ENCODE measurements at regions not wholly inside any gene's neighbourhood (a gene's known extent, or its start where the extent isn't known, plus 50 kb on each side); places are given as distances from the start of the nearest gene placed in this dataset.
"Not testable (repeated sequence)": the region's sequence is repeated elsewhere in the genome, so short reads cannot be mapped to it uniquely, and the experiment has no call there.

DNA sequence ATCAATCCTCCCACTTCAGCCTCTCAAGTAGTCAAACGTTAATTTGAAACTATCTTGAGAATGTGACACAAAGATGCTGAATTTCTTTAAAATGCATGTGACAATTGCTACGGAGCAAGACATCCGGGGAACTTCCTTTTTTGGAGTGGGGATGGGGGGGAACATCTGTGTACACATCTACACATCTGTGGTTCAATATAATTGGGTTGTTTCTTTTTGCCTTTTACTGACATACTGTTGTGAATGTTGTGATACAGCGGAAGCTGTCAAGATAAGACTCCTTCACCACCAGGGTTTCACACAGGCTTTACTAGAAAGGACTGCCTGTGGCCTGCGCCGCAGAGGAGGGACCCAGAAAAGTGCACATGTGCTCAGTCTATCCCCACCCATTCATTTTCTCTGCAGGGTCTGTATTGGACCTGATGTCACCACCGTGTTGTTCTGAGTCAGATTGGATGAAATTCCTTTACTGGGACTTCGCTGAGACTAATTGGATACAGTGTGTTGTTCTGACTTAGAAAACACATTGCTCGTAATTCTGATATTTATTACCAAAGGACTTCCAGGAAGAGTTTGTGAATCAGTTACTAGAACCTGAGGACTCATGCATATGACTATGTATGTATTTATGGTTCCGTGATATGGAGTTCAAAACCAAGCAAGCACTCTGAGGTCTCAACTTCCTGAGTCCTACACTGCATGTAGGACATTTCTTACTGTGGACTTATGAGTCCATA, 98.7 kb upstream of the SGK1 start:
- DNase-seq = no peak

DNA sequence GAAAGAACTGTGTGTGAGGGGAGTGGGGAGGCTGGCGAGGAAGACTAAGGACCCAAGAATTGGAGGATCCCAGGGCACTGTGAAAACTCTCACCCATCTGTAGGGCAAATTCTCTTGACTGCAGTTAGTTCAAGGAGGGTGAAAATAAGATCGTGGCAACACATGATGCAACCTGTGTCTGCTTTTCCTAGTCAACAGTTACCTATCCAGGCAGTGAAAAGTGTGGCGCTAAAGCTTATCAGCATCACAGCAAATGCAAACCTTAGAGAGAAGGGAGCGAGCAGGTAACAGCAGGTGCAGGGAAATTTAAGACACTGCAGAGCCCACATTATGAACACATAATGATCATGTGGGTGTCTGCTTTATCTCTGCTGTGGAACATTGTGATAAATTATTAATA, 97.7 kb upstream of the SGK1 start:
- no peak for DNase-seq

DNA sequence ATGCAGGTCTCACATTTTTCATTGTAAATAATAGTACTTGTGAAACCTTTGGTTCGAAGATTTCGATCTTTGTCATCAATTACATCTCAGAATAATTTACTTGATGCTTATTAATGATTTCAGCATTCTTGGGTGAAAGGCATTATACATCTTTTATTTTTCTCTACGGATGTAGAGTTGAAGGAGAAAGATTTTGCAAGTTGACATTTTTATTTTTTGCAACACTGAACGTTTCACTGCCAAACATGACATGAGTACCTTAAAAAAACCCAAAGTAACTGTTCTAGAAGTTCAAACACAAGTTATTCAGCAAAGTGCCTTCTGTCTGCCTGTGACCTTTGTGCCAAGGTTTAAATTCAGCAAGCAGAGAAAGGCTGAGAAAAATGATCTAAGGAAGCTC, 97.3 kb upstream of the SGK1 start:
- no peak for DNase-seq

DNA sequence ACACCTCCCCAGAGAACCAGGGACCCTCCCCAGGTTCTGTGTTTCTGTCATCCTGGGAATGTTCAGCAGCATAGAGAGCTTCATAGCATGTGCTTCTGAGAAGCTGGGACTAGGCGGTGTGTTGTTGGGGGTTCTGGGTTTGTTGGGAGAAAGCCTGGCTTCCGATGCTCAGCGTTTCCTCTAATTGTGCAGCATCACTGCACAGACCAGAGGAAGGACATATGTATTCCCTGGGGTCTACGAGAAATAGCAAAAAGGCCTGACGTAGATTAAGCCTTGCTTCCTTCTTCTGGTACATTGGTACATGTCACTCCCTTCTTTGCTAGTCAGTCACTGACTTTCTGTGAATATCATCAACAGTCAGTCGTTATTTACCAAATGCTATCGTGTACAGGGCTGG, 96.9 kb upstream of the SGK1 start:
- no peak for DNase-seq

DNA sequence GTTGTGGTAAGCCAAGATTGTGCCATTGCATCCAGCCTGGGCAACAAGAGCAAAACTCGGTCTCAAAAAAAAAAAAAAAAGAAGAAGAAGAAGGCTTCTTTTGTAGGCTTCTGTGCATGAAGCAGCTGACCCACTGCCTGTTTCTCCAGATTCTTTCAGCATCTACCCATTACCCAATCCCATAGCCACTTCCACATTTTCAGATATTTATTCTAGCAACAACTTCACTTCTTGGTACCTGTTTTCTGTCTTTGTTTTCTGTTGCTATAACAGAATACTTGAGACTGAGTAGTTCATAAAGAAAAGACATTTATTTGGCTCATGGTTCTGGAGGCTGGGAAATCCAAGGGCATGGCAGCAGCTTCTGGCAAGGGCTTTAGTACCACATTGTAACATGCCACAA, 95.3 kb upstream of the SGK1 start:
- DNase-seq = no peak

DNA sequence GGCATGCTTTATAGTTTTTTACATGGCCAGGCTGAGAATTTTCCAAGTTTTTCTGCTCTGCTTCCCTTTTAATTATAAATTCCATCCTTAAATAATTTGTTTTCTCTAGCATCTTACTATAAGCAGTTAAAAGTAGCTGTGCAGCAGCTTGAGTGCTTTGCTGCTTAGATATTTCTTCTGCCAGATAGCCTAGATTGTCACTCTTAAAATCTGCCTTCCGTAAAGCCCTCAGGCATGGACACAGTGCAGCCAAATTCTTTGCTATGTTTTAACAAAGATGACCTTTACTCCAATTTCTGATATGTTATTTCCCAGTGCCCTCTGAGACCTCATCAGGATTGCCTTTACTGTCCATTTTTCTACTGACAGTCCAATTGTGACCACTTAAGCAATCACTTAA, 92.6 kb upstream of the SGK1 start:
- DNase-seq = no peak

DNA sequence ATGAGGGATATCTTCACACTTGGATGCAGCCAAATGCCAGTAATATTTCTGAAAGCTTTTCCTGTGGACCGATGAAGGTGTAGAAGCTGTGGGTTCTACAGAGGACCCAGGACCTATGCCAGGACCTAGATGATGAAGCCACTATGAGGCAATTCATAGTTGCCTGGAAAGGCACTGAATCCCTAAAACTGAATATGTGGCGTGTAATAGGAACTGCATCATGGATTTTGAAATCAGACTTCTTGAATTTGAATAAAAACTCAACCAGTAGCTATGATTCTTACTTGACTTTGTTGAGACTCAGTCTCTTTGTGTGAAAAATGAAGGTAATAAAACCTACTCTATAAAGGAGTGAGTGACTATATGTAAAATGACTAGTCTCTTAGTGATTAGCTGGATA, 89.9 kb upstream of the SGK1 start:
- no peak for DNase-seq

DNA sequence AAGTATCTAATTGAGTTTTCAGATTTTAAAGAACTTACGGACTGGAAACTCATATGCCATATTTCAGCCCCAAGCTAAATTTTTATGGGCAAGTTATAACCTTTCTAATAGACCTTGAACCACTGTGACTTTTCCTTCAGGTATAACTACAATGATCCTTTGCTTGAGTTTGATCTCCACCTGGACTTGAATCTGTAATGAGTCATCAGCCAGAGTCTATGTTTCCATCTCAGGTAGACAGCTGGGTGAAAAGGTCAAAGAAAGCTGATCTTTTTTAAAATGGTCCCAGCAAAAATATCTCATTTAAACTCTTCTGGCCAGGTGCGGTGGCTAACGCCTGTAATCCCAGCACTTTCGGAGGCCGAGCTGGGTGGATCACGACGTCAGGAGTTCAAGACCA, 88.4 kb upstream of the SGK1 start:
- no peak for DNase-seq

DNA sequence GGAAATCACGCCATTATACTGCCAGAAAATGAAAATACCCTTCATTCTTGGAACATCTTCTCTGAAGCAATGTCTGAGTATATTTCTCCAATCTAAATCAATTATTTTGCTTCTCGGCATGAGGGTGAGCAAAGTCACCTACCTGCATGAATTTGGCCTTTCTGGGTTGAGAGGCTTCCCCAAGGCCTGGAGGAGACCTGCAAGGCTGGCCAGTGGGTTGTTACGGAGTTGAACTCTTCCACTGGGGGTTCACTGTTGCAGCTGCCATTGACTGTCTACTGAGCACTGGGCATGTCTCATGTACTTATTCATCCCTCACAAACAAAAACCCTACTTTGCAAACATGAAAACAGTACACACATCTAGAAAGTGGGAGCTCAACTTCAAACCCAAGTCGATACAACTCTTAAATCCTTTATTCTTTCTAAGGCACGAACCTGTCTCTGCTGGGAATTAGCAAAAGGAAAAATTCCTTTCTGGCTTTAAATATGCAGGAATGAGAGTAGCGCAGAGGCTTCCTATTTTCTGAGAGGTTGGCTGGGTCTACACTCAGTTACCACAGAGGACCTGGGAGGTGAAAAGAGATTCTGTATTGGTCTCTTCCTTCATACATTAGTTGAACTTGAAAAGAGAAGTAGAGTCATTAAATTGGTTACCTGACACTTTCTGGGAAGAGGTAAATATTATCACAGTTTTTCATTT, 87.6 kb upstream of the SGK1 start:
- DNase-seq = no peak

DNA sequence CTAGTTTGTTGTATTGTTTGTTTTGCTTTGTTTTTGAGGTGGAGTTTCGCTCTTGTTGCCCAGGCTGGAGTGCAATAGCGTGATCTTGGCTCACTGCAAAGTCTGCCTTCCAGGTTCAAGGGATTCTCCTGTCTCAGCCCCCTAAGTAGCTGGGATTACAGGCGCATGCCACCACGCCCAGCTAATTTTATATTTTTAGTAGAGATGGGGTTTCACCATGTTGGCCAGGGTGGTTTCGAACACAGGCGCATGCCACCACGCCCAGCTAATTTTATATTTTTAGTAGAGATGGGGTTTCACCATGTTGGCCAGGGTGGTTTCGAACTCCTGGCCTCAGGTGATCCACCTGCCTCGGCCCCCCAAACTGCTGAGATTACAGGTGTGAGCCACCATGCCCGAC, 85.4 kb upstream of the SGK1 start:
- not testable (repeated sequence) for DNase-seq

DNA sequence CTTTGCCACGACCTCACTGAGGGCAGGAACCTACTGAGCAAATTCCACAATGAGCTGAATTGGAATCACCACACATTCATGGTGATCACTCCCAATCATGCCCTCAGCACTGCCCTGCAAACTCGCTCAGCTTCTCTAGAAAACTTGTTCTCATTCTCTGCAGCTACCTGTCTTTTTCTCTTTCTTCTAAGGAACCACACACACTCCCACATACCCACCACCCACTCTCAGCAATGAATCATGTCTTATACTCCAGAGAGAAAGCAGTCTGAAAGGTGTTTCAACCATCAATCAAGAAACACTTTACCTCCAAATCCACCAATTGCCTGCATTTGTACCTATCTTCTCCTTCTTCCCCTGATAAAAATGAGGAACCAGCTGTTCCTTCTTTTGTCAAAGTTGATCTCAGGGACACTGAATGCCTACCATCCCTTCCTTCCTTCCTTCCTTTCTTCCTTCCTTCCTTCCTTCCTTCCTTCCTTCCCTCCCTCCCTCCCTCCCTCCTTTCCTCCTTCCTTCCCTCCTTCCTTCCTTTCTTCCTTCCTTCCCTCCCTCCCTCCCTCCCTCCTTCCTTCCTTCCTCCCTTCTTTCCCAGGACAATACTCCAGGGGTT, 84.6 kb upstream of the SGK1 start:
- peak in 1 of 2 experiments; percentile 61 for DNase-seq

DNA sequence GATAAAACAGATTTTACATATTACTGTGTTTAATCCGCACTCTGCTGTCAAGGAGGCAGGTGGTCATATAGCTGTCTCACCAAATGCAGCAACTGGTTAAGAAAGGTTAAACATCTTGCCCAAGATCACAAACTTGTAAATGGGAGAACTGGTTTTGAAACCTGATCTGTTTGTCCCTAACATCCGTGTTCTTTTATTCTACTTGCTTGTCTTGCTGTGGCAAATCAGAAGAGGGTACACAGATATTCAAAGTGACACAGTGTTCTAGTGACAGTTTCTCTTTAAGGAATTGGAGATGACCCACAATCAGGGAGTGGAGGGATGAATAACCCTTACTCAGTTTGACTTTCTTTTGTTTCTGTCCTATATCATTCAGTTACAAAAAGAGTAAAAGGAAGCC, 83.0 kb upstream of the SGK1 start:
- DNase-seq = no peak

DNA sequence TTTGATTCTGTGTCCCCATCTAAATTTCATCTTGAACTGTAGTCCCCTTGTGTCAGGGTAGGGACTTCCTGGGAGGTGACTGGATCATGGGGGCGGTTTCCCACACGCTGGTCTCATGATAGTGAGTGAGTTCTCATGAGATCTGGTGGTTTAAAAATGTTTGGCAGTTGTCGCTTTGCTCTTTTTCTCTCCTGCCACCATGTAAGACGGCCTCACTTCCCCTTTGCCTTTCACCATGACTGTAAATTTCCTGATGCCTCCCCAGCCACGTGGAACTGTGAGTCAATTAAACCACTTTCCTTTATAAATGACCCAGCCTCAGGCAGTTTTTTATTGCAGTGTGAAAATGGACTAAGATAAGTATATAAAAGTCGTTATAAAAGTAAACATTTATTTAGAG, 80.5 kb upstream of the SGK1 start:
- DNase-seq = no peak

DNA sequence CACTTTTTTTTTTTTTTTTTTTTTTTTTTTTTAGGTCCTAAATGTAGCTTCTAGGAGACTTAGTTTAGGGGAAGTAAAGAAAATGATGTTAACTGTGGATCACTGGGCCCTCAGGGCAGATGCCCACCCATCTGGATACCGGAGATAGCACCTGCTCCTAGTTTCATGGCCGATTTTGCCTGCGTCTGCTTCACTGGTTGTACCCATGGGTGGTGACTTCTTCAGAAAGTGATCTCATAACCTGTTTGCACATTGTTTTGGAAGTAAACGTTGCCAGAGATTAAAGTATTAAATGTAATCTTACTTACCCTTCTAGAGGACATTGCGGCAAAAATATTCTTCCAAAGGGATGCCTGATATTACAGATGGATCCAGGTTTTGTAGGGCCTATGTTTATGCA, 79.8 kb upstream of the SGK1 start:
- no peak for DNase-seq

DNA sequence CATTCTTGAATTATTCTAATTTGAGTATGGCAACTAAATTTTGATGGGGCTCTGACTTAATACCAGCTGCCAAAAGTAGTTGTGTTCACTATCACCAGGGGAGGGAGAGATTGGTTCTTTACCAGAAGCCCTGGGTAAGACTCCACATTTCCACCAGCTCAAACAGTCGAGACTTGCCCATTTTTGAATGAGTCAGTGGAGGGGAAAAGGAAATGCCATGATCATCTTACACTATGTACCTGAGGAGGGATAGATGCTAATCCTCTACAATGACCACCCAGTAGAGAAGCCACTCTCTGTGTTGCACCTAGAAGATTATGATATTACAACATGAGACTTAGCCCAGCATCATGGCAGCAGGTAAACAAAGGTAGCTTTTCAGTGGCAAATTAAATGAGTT, 77.0 kb upstream of the SGK1 start:
- no peak for DNase-seq

DNA sequence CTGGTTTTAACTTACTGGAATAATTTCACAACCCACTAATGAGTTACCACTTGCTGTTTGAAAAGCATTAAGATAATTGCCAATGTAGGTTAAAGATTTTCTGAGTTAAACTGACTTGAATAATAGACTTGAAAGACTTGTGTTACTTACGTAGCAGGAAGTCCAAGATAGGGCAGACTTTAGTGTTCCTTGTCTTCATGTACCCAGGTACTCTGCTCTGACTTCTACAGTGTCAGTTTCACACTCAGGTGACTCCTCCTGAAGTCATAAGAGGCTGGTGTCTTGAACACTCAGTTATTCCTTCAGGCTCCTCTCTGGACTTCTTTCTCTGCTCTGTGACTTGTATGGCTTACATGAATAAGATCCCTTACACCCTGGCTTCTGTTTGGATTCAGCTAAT, 76.3 kb upstream of the SGK1 start:
- no peak for DNase-seq

DNA sequence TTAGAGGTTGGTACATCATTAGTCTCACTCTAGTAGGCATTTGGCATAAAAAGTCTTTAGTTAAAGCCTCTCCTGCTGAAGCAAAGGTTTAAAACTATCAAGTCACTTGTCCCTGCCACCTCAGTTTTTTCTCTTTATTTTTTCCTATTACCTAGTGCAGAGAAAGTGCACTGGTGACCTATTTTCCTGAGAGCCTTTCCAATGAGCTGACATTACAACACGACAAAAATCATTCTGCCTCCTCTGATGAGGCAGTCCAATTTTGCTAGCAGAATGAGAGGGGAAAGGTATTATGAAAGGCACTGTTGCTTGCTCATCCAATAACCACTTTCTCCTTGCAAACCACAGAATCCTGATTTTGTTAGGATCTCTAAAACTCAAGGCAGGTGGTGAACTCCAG, 73.3 kb upstream of the SGK1 start:
- no peak for DNase-seq

DNA sequence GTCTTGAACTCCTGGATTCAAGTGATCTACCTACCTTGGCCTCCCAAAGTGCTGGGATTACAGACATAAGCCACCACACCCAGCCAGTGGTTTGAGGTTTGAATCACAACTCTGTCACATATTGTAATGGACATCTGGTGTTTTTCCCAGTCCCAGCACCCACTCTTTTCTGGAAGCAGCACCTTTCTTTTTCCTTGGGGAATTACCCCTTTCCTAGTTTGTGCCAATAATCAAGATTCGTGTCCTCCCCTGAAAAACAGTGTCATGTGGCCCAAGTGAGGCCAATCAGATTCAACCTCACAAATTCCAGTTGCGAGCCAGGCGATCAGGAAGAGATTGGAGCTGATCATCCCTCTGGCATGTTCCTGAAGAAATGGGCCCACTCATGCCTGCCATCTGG, 71.7 kb upstream of the SGK1 start:
- no peak for DNase-seq

DNA sequence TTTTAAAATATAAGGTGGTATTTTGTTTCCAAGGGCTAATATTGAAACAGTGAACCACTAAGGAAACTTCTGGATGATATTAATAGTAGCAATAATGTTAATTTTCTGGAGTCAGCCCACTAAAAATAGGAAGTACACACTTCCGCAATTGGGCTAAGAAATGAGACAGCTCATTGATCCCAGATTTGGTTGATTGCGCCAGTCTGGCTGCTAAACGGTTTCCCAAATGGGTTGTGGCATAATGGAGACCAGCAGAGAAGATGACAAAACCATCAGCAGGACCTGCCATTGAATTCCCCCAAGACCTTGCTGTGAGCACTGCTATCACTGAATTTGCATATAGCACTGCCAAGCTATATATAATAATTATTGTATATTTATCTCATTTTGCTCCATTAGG, 71.2 kb upstream of the SGK1 start:
- DNase-seq = no peak

DNA sequence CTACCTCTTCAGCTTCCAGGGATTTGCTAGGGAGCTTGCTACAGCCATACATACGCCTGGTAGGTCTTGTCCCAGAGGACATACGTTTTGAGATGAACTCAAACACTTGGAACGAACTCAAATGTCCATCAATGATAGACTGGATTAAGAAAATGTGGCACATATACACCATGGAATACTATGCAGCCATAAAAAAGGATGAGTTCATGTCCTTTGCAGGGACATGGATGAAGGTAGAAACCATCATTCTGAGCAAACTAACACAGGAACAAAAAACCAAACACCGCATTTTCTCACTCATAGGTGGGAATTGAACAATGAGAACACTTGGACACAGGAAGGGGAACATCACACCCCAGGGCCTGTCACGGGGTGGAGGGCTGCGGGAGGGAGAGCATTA, 68.6 kb upstream of the SGK1 start:
- not testable (repeated sequence) for DNase-seq

DNA sequence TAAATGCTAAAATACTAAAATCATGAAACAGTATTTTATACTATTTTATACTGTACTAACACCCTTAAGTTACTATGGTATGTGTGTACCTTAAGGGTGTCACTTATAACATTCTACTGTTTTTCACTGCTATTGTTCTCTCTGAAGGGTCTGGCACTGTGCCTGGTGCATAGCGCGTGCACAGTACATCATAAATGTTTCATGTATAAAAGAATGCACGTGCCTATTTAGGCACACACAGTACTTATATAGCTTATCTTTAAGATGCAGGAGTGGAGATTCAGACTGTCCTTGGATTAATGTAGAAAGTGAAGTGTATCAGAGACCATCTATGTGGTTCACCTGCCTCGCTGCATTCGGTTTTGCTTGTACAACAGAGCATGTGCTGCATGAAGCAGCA, 64.0 kb upstream of the SGK1 start:
- no peak for DNase-seq

DNA sequence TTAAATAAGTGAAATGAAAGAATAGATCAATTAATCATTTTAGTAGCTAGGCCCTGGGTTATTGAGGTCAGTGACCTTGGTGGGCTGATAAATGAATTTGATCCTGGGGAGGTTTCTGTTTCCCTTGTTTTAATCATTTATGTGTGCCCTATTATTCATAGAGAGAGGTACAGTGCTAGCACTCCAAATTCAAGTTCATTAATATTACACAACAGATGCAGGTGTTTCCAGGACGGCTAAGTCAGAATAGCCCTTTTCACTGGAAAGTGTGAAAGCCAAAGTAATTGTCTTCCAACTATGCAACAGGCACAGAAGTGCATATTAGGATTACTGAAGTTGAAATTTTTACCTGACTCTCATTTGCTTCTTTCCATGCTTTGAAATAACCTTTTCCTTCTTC, 61.7 kb upstream of the SGK1 start:
- DNase-seq = no peak

DNA sequence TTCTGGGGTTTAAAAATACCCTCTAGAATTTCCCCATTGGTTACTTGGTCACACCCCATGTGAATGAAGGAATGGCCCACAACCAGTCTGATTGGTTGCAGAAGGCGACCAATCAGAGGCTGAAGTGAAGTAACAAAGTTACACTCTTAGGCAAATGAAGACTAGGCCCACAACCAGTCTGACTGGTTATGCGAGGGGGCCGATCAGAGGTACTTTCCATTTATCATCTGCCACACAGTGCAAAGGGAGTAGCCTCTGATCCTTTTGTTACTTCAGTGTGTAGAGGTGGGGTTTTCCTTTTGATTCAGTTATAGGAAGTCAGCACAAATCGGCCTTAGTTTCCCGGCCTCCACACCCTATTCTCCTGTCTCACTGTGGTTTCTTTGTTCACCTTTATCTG, 61.2 kb upstream of the SGK1 start:
- DNase-seq = peak in 1 of 2 experiments; percentile 58

DNA sequence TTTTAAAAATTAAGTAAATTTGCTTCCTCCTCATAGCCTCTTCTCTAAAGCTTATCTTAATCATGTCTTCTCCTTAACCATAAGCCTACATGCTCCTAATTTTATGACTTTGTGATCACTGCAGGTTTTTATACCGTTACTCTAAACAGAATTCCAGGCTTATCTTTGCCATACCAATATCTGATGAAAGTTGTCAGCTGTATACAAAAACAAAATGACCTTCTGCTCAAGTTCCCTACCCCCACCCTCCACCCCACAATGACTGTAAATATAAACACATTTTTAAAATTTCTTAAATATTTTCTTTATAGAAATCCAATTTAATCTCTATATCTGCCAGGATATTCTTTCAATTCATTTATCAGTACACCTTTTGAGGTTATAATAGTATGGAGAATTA, 60.5 kb upstream of the SGK1 start:
- no peak for DNase-seq

DNA sequence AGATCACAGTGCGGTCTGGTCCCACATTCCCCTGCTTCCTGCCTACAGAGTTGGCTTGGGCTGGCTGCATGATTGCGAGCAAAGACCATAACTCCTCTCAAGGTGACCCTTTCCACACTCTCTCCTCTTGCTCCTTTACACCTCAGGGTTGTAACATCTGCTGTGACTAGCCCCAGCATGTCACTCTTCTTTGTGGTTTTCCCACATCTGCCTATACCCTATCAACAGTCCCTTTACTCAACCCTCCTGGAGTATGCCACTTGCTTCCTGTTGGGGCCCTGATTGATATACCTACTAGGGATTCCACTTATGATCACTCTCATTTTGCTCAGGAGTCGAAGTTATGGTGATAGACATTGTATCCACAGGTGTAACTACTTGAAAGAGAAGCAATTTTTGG, 58.9 kb upstream of the SGK1 start:
- DNase-seq = no peak

All from stimulated activated CD4-positive, alpha-beta T cell treated with anti-CD3 and anti-CD28 coated beads, Interleukin-4, amount 100 ng/mL, for 4 hours (primary cell).